Subcutaneous abdominal adipose tissue (tissue), 5 donors: ENCODE measurements at regions not wholly inside any gene's neighbourhood (a gene's known extent, or its start where the extent isn't known, plus 50 kb on each side); places are given as distances from the start of the nearest gene placed in this dataset.
"Not testable (repeated sequence)": the region's sequence is repeated elsewhere in the genome, so short reads cannot be mapped to it uniquely, and the experiment has no call there.

Experiments used
- H3K27ac ChIP-seq: one replicate; pipeline ENCODE4 v1.7.0; 2013; ENCODE audit warnings: low read depth, mild to moderate bottlenecking, inconsistent platforms, low read length, moderate library complexity
- H3K27me3 ChIP-seq, 5 donors: one replicate each; pipeline ENCODE4 v1.7.0; 2013; ENCODE audit warnings: low read length in 5 of 5, inconsistent platforms in 1 of 5; ENCODE audit not compliant: control insufficient read depth in 5 of 5, insufficient read depth in 4 of 5
- H3K36me3 ChIP-seq, 5 donors: one replicate each; pipeline ENCODE4 v1.7.0; 2013; ENCODE audit warnings: low read length in 5 of 5; ENCODE audit not compliant: control insufficient read depth in 5 of 5, insufficient read depth in 5 of 5
- H3K4me1 ChIP-seq, 5 donors: one replicate each; pipeline ENCODE4 v1.7.0; 2013; ENCODE audit warnings: low read length in 5 of 5, mild to moderate bottlenecking in 3 of 5, moderate library complexity in 1 of 5; ENCODE audit not compliant: control insufficient read depth in 5 of 5, insufficient read depth in 5 of 5
- H3K4me3 ChIP-seq, 5 donors: one replicate each; pipeline ENCODE4 v1.7.0; 2013; ENCODE audit warnings: low read length in 5 of 5, low read depth in 1 of 5
- H3K9ac ChIP-seq, 5 donors: one replicate each; pipeline ENCODE4 v1.7.0; 2013; ENCODE audit warnings: low read length in 5 of 5, mild to moderate bottlenecking in 4 of 5, moderate library complexity in 3 of 5
- H3K9me3 ChIP-seq, 5 donors: one replicate each; pipeline ENCODE4 v1.7.0; 2013; ENCODE audit warnings: low read length in 5 of 5; ENCODE audit not compliant: control insufficient read depth in 5 of 5
- donor health status: healthy.
- donor health status: healthy.
- donor health status: healthy.
- donor health status: healthy.
- donor health status: healthy.

DNA sequence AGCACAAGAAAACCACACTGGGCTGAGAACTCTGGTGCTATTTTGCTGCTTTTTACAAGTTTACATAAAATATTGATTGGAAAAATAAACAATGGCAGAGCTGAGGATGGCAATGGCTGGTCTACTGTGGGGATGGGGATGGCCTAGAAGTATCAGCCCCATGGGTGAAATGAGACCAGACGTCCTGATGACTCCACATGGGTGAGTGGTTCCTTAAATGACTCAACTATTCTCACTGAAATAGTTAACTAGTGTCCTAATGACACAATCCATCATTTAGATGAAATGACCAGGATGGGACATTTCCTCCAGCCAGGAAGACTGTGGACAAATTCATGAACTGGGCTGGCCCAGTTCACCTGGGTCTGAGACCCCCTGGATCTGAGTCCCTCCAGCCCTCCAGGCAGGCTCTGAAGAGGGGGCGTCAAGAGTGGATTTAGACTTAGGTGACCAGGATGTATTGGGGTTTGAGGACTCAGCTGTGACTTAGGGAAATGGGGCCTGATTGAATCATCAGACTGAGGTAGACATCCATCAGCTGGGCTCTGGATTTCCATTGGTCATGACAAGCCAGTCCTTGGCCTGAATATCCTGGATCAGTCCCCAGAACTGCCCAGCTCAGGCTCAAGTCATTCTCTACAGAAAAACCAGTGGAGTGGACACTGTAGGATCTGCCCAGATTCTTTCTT, 98.2 kb upstream of the IGLL5 start:
- Histone ChIP-seq H3K36me3 (no peaks in the 10 kb centered on the region), H3K27me3 (peaks cover 0 to 15% (median 9%) of the 10 kb centered on the region in 5 donors), H3K27ac (no peak overlapping the region), H3K9me3 (no peaks in the 10 kb centered on the region), H3K4me1 (no peaks in the 10 kb centered on the region), H3K9ac (no peak overlapping the region), H3K4me3 (no peak overlapping the region)

- H3K27ac ChIP-seq, result no peak overlapping the region
- no peaks in the 10 kb centered on the region for H3K4me1 ChIP-seq
- H3K4me3 ChIP-seq, result no peak overlapping the region
- H3K27me3 ChIP-seq, result peaks cover 0 to 15% (median 9%) of the 10 kb centered on the region in 5 donors
- H3K9me3 ChIP-seq, result no peaks in the 10 kb centered on the region
- no peaks in the 10 kb centered on the region for H3K36me3 ChIP-seq
- H3K9ac ChIP-seq, result no peak overlapping the region
These were observed 97.4 kb upstream of the IGLL5 start for GRCh38 chr22:22789922-22790845.

DNA sequence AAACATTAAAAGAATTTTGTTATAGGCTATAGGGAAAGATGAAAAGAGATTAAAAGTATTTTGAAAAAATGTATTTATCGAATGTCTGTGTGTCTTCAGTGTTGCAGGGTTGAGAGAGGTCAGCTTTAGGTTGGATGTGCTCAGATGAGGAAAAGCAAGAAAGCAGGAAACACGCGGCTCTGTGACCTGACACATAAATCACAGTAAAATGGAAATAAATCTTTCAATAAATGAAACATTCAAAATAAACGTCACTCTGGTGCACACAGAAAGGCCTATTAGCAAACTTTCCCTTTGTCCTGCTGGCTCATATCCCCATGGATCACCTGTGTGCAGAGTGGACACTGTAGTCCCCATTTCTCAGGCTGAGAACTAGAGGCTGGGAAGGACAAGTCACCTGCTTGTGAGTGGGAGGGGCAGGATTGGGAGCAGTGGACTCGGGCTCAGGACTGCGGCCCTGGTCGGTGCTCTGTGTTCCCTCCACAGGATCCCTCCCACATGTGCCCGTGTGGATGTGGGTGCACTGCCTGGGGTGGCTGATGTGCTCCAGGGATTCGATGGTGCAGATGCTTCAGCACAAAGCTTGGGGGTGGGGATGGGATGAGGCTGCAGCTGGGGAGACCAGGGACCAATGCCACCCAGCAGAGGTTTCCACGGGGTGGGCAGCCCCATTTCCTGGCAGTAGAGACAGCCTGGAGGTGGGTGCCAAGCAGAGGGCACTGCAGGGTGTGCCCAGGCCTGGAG, 96.0 kb upstream of the IGLL5 start:
- no peaks in the 10 kb centered on the region for H3K36me3 ChIP-seq
- no peaks in the 10 kb centered on the region for H3K9me3 ChIP-seq
- no peak overlapping the region for H3K4me3 ChIP-seq
- H3K4me1 ChIP-seq, result no peaks in the 10 kb centered on the region
- no peak overlapping the region for H3K27ac ChIP-seq
- no peak overlapping the region for H3K9ac ChIP-seq
- H3K27me3 ChIP-seq, result peaks cover 0 to 10% (median 8%) of the 10 kb centered on the region in 5 donors

- not testable (repeated sequence) for H3K9ac ChIP-seq, H3K36me3 ChIP-seq, H3K27ac ChIP-seq, H3K27me3 ChIP-seq, H3K4me3 ChIP-seq, H3K4me1 ChIP-seq, H3K9me3 ChIP-seq
These were observed 95.3 kb upstream of the IGLL5 start for GRCh38 chr22:22792205-22792786.

DNA sequence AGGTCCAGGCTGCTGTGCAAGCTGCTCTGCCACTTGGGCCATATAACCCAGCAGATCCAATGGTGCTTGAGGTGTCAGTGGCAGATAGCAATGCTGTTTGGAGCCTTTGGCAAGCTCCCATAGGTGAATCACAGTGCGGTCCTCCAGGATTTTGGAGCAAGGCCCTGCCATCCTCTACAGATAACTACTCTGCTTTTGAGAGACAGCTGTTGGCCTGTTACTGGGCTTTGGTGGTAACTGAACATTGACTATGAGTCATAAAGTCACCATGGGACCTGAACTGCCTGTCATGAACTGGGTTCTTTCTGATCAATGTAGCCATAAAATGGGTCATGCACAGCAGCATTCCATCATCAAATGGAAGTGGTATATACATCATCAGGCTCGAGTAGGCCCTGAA, 92.0 kb upstream of the IGLL5 start:
- H3K36me3 ChIP-seq, H3K27ac ChIP-seq, H3K4me1 ChIP-seq, H3K9ac ChIP-seq, H3K9me3 ChIP-seq, H3K27me3 ChIP-seq, H3K4me3 ChIP-seq: not testable (repeated sequence)

GRCh38 chr22:22796724-22797123, 90.9 kb upstream of the IGLL5 start:
- H3K27me3 ChIP-seq, result peaks cover under 1 to 7% (median 3%) of the 10 kb centered on the region in 5 donors
- no peaks in the 10 kb centered on the region for H3K9me3 ChIP-seq
- no peak overlapping the region for H3K9ac ChIP-seq
- no peak overlapping the region for H3K4me3 ChIP-seq
- H3K4me1 ChIP-seq, result peaks cover 0 to 3% (median 0%) of the 10 kb centered on the region in 5 donors
- H3K36me3 ChIP-seq, result no peaks in the 10 kb centered on the region
- no peak overlapping the region for H3K27ac ChIP-seq

DNA sequence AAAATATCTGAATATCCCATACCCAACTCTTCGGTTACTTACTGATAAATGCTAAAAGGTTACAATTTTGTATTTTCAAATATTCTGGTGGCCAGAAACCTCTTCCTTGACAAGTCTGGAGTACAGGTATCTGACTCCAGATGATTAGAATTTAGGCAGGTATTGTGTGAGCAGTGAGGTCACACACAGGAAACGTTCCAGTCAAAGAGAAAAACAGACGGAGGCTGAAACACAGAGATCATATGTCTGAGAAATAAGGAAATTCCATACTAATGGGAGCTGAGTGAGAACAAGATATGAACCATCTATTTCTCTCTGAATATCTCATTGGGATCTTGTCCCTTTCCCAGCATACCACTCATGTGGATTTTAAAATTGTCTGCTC, 89.4 kb upstream of the IGLL5 start:
- Histone ChIP-seq H3K4me1 (peaks cover 0 to 3% (median 0%) of the 10 kb centered on the region in 5 donors), H3K27ac (no peak overlapping the region)

DNA sequence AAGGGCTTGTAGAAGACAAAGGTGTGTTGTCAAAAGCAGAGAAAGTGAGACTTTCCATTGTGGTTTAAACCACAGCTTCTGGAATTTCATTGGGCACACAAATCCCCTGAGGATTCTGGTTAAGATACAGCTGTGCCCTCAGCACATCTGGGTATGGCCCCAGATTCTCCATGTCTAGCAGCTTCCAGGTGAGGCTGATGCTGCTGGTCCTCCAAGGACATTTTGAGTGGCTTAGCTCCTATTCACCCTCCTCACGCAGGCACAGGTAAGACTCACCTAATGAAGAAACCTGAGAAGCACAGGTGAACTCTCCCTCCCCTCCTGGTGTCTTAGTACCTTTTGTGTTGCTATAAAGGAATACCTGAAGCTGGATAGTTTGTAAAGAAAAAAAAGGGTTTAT, 88.9 kb upstream of the IGLL5 start:
- no peaks in the 10 kb centered on the region for H3K36me3 ChIP-seq
- peaks cover 0 to 18% (median 11%) of the 10 kb centered on the region in 5 donors for H3K27me3 ChIP-seq
- no peak overlapping the region for H3K4me3 ChIP-seq
- H3K9ac ChIP-seq, result no peak overlapping the region
- H3K27ac ChIP-seq, result no peak overlapping the region
- no peaks in the 10 kb centered on the region for H3K9me3 ChIP-seq
- H3K4me1 ChIP-seq, result peaks cover 0 to 3% (median 0%) of the 10 kb centered on the region in 5 donors

More for the DNA sequence above, 89.4 kb upstream of the IGLL5 start:
- no peaks in the 10 kb centered on the region for H3K9me3 ChIP-seq
- H3K36me3 ChIP-seq, result no peaks in the 10 kb centered on the region
- peaks cover 0 to 15% (median 11%) of the 10 kb centered on the region in 5 donors for H3K27me3 ChIP-seq
- H3K4me3 ChIP-seq, result no peak overlapping the region
- no peak overlapping the region for H3K9ac ChIP-seq

GRCh38 chr22:22799561-22799960, 88.1 kb upstream of the IGLL5 start:
- peaks cover 0 to 18% (median 11%) of the 10 kb centered on the region in 5 donors for H3K27me3 ChIP-seq
- H3K4me3 ChIP-seq, result no peak overlapping the region
- no peak overlapping the region for H3K9ac ChIP-seq
- no peak overlapping the region for H3K27ac ChIP-seq
- H3K36me3 ChIP-seq, result no peaks in the 10 kb centered on the region
- H3K9me3 ChIP-seq, result no peaks in the 10 kb centered on the region
- peaks cover 0 to 3% (median 0%) of the 10 kb centered on the region in 5 donors for H3K4me1 ChIP-seq
